BE2C (cell line): ENCODE measurements at regions not wholly inside any gene's neighbourhood (a gene's known extent, or its start where the extent isn't known, plus 50 kb on each side); places are given as distances from the start of the nearest gene placed in this dataset.

ENCODE experiments used
- DNase-seq: peaks from one replicate; pipeline ENCODE4 v3.0.0-alpha.2; 2020
- H3K27me3 ChIP-seq: fragments of 250-450 bp; sonication (Bioruptor Pico); 2 replicates; pipeline ENCODE4 v1.5.1; 2020; ENCODE audit warnings: mild to moderate bottlenecking
- H3K36me3 ChIP-seq: fragments of 250-450 bp; sonication (Bioruptor Pico); 2 replicates; pipeline ENCODE4 v1.5.1; 2020; ENCODE audit warnings: mild to moderate bottlenecking
- H3K4me1 ChIP-seq: fragments of 250-450 bp; sonication (Bioruptor Pico); 2 replicates; pipeline ENCODE4 v1.5.1; 2020
- H3K4me3 ChIP-seq: 2 replicates; pipeline ENCODE4 v1.5.1; 2011; ENCODE audit warnings: low read depth, low read length
- H3K9me3 ChIP-seq: fragments of 250-450 bp; sonication (Bioruptor Pico); 2 replicates; pipeline ENCODE4 v1.5.1; 2020
- CTCF ChIP-seq: IDR thresholded peaks from 2 replicates; pipeline ENCODE4 v1.5.1; 2012; ENCODE audit warnings: mild to moderate bottlenecking, low read depth, low read length

DNA sequence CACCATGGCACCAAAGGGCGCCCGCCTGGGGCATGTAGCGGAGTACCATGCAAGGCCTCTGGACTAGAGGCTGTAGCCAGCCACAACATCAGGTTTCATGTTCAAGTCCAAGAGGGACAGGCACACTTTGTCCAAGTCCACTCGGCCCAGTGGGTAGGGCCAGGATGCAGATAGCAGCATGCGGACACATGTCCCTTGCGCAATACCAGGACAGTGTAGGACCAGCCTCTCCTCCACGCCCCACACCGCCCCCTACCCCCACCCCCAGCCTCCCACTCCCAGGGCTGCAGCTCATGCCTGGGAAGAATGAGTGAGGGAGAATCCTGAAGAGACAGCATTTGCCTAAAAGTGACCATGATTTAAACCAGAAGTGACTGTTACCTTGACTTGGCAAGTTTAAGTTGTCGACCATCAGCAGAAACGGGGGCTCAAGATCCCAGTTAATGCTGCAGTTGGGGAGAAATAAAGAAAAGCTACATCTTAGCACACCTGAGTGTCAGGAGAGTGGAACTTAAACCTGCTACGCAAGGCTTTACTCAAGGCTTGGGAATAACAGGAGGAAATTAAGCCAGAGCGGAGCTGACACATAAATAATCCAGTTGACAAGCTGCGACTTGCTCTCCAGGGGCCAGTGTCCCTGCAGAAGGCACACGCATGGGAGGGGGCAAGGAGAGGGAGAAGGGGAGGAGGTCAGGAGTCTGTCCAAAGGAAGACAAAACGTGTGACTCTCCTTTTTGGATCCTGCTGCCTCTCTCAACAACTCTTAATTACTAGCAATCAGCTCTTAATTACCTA, 221.7 kb downstream of the BCOR start:
- no peak for TF ChIP-seq CTCF
- no peak for DNase-seq
- Histone ChIP-seq H3K27me3 (no peaks in the 10 kb centered on the region), H3K4me1 (peaks cover 10% of the 10 kb centered on the region), H3K9me3 (no peaks in the 10 kb centered on the region), H3K36me3 (no peaks in the 10 kb centered on the region), H3K4me3 (no peak overlapping the region)

- H3K4me3 ChIP-seq: no peak overlapping the region
- no peak for DNase-seq
- no peaks in the 10 kb centered on the region for H3K27me3 ChIP-seq
- H3K9me3 ChIP-seq: no peaks in the 10 kb centered on the region
- no peak for TF ChIP-seq CTCF
- no peaks in the 10 kb centered on the region for H3K36me3 ChIP-seq
- peaks cover 10% of the 10 kb centered on the region for H3K4me1 ChIP-seq
Observed at GRCh38 chrX:39877905-39878304, 219.9 kb downstream of the BCOR start.

DNA sequence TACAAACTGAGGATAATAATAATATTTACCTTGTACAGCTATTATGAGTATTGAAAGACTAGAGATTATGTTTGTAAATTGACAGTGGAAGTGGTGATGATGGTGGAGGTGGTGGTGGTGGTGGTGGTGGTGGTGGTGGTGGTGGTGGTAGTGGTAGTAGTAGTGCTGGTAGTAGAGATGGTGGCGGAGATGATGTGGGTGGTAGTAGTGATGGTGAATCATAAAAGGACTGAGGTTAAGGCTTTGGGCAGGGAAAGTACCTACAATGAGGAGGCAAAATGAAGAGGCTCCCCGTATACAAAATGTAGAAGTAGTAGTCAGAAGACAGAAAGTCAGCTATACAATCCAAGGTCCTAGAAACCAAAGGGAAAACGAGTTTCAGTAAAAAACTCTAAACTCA, 214.1 kb downstream of the BCOR start:
- Histone ChIP-seq H3K9me3 (no peaks in the 10 kb centered on the region), H3K27me3 (no peaks in the 10 kb centered on the region), H3K4me3 (no peak overlapping the region), H3K4me1 (peaks cover 3% of the 10 kb centered on the region), H3K36me3 (no peaks in the 10 kb centered on the region)
- no peak for TF ChIP-seq CTCF
- no peak for DNase-seq

- TF ChIP-seq CTCF: no peak
- H3K9me3 ChIP-seq: no peaks in the 10 kb centered on the region
- H3K4me1 ChIP-seq: no peaks in the 10 kb centered on the region
- H3K36me3 ChIP-seq: no peaks in the 10 kb centered on the region
- no peak overlapping the region for H3K4me3 ChIP-seq
- H3K27me3 ChIP-seq: no peaks in the 10 kb centered on the region
- DNase-seq: no peak
Observed at GRCh38 chrX:39886282-39886681, 211.5 kb downstream of the BCOR start.

- Histone ChIP-seq H3K4me1 (no peaks in the 10 kb centered on the region), H3K27me3 (no peaks in the 10 kb centered on the region), H3K4me3 (no peak overlapping the region), H3K9me3 (no peaks in the 10 kb centered on the region), H3K36me3 (no peaks in the 10 kb centered on the region)
- no peak for TF ChIP-seq CTCF
- no peak for DNase-seq
Observed at GRCh38 chrX:39888730-39889129, 209.0 kb downstream of the BCOR start.

GRCh38 chrX:39889704-39890103, 208.1 kb downstream of the BCOR start:
- no peak for TF ChIP-seq CTCF
- Histone ChIP-seq H3K27me3 (no peaks in the 10 kb centered on the region), H3K4me1 (no peaks in the 10 kb centered on the region), H3K4me3 (no peak overlapping the region), H3K9me3 (no peaks in the 10 kb centered on the region), H3K36me3 (no peaks in the 10 kb centered on the region)
- DNase-seq: no peak
